OCI-LY1 (cell line): ENCODE measurements at regions not wholly inside any gene's neighbourhood (a gene's known extent, or its start where the extent isn't known, plus 50 kb on each side); places are given as distances from the start of the nearest gene placed in this dataset.

ENCODE experiments used
- EZH2 ChIP-seq: fragments of 200-600 bp; sonication (generic), shearing (Covaris generic); IDR thresholded peaks from 2 replicates; pipeline ENCODE4 v1.8.0; 2017; ENCODE audit warnings: borderline replicate concordance, mixed run types, mild to moderate bottlenecking, antibody characterized with exemption, low read length, moderate library complexity, mixed read lengths
- TF ChIP-seq, protein P1 (sequence below): fragments of 200-600 bp; sonication (generic), shearing (Covaris generic); IDR thresholded peaks from 2 replicates; pipeline ENCODE4 v1.5.1; 2017; ENCODE audit warnings: mild to moderate bottlenecking, antibody characterized with exemption, low read length, moderate library complexity, mixed read lengths

DNA sequence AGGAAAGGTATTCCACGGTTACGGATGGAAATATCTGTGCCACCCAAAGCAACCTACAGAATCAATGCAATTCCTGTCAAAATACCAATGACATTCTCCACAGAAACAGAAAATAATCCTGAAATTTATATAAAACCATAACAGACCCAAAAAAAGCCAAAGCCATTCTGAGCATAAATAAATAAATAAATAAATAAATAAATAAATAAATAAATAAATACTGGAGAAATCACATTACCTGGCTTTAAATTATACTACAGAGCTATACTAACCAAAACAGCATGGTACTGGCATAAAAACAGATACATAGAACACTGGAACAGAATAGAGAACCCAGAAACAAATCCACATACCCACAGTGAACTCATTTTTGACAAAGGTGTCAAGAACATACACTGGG is 191.9 kb upstream of the DUSP10 start:
- TF ChIP-seq, protein P1, sequence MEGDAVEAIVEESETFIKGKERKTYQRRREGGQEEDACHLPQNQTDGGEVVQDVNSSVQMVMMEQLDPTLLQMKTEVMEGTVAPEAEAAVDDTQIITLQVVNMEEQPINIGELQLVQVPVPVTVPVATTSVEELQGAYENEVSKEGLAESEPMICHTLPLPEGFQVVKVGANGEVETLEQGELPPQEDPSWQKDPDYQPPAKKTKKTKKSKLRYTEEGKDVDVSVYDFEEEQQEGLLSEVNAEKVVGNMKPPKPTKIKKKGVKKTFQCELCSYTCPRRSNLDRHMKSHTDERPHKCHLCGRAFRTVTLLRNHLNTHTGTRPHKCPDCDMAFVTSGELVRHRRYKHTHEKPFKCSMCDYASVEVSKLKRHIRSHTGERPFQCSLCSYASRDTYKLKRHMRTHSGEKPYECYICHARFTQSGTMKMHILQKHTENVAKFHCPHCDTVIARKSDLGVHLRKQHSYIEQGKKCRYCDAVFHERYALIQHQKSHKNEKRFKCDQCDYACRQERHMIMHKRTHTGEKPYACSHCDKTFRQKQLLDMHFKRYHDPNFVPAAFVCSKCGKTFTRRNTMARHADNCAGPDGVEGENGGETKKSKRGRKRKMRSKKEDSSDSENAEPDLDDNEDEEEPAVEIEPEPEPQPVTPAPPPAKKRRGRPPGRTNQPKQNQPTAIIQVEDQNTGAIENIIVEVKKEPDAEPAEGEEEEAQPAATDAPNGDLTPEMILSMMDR: no peak
- TF ChIP-seq EZH2: no peak
